GM12873 (cell line): ENCODE measurements at regions not wholly inside any gene's neighbourhood (a gene's known extent, or its start where the extent isn't known, plus 50 kb on each side); places are given as distances from the start of the nearest gene placed in this dataset.

Experiments used
- TF ChIP-seq, protein P1 (sequence below): IDR thresholded peaks from 2 replicates; pipeline ENCODE4 v1.5.1; 2012; ENCODE audit warnings: low read depth, mild to moderate bottlenecking, moderate library complexity, low read length, control low read depth; ENCODE audit not compliant: insufficient read depth; ENCODE audit errors: missing control alignments

DNA sequence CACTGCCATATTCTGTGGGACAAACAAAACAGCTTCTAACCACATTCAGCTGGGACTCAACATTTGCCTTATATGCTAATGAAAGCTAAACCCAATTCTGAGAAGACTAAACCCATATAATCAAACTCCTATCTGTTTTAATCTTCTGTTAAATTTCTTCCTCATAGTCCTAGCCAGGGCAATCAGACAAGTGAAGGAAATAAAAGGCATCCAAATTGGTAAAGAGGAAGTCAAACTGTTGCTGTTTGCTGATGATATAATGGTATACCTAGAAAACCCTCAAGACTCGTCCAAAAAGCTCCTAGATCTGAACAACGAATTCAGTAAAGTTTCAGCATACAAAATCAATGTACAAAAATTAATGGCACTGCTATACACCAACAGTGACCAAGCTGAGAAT is 157.1 kb downstream of the PHLDA1 start:
- TF ChIP-seq, protein P1, sequence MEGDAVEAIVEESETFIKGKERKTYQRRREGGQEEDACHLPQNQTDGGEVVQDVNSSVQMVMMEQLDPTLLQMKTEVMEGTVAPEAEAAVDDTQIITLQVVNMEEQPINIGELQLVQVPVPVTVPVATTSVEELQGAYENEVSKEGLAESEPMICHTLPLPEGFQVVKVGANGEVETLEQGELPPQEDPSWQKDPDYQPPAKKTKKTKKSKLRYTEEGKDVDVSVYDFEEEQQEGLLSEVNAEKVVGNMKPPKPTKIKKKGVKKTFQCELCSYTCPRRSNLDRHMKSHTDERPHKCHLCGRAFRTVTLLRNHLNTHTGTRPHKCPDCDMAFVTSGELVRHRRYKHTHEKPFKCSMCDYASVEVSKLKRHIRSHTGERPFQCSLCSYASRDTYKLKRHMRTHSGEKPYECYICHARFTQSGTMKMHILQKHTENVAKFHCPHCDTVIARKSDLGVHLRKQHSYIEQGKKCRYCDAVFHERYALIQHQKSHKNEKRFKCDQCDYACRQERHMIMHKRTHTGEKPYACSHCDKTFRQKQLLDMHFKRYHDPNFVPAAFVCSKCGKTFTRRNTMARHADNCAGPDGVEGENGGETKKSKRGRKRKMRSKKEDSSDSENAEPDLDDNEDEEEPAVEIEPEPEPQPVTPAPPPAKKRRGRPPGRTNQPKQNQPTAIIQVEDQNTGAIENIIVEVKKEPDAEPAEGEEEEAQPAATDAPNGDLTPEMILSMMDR: no peak

GRCh38 chr12:75872762-75873161 is 158.8 kb downstream of the PHLDA1 start:
- TF ChIP-seq, protein P1: no peak

- TF ChIP-seq, protein P1: no peak
Measured at GRCh38 chr12:75870878-75871277, 160.7 kb downstream of the PHLDA1 start.

- TF ChIP-seq, protein P1: no peak
Measured at GRCh38 chr12:75868501-75868900, 163.1 kb downstream of the PHLDA1 start.

DNA sequence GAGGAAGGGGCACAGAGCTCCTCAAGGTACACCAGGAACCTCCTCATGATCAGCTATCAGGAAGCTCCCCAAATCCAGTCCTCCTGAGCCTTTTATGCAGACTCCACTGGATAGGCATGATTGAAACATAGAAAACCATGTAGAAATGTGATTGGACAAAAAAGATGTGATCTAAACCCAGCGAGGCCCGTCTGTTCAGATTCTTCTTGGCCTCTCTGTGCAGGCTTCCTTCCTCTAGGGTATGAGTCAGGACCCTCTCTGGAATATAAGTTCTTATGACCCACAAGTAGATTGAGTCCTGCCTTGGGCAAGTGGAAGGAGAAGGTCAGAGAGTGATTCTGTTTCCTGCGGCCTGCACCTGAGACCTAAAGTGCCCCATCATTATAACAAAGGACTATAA is 166.3 kb downstream of the PHLDA1 start:
- TF ChIP-seq, protein P1: no peak

- TF ChIP-seq, protein P1: no peak
Measured at GRCh38 chr12:75864161-75864560, 167.4 kb downstream of the PHLDA1 start.

DNA sequence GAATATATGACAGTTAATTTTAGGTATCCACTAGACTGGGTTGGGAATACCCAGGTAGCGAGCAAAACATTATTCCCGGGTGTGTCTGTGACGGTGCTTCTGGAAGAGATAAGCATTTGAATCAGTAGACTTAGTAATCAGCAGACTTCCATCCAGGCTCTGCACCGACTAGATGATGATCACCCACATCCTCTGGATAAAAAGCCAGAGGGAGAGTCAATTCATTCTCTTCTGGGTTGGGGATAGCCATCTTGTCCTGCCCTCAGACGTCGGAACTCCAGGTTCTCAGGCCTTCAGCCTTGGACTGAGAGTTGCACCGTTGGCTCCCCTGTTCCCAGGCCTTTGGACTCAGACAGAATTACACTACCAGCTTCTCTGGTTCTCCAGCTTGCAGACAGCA is 168.0 kb downstream of the PHLDA1 start:
- TF ChIP-seq, protein P1: no peak
